HG03565 (cell line): ENCODE measurements at regions not wholly inside any gene's neighbourhood (a gene's known extent, or its start where the extent isn't known, plus 50 kb on each side); places are given as distances from the start of the nearest gene placed in this dataset.
"Not testable (repeated sequence)": the region's sequence is repeated elsewhere in the genome, so short reads cannot be mapped to it uniquely, and the experiment has no call there.

Source experiments
- ATAC-seq: cut with Tn5 transposase; IDR thresholded peaks from one replicate; pipeline ENCODE4 v1.9.1; 2021; ENCODE audit warnings: mild to moderate bottlenecking, moderate library complexity; ENCODE audit not compliant: unreplicated experiment

GRCh38 chr3:162892921-162893793, 1396.5 kb downstream of the OTOL1 start:
- ATAC-seq, result no peak

DNA sequence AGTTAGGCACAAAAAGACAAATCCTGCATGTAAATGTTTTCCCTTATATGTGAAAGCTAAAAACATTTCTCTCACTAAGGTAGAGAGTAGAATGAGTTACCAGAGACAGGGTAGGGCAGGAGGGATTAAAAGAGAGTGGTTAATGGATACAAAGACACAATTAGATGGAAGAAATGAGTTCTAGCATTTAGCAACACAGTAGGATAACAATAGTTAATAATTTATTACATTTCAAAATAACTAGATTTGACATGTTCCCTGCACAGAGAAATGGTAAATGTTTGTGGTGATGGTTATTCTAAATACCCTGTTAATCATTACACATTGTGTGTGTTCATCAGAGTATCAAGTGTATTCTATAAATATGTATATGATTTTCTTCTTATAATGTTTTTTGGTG, 1400.7 kb downstream of the OTOL1 start:
- ATAC-seq, result no peak

DNA sequence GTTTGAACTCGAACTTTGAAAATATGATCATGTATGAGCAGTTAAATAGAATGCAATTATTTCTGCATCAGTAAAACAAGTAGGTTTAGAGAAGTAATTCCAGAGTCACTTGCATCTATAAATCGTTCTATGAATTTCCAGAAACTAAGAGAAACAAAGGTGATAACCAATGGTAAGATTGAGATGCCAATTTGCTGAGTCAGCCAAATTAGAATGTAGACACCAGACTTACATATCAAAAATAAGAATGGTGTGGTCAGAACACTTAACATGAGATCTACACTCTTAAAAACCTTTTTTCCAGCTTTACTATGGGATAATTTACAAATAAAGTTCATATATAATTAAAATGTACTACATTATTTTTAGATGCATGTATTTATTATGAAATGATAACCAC, 1435.9 kb downstream of the OTOL1 start:
- no peak for ATAC-seq

DNA sequence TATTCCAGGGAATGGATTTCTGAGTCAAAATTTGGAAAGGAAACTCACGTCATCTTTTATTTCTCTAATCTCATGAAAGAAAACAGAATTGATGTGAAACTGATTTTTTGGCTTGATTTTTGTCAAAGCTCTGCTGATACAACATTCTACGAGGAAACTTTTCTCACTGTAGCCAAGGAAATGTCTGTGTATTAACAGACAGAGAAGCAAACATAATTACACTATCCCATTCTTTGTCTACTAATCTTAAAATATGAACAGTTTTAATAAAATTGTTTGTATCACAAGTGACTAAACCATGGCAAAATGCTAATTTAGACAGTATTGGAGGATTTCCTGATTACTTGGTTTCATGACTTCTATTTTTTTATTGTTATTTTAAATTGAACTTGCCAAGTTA, 1437.0 kb downstream of the OTOL1 start:
- ATAC-seq, result no peak

DNA sequence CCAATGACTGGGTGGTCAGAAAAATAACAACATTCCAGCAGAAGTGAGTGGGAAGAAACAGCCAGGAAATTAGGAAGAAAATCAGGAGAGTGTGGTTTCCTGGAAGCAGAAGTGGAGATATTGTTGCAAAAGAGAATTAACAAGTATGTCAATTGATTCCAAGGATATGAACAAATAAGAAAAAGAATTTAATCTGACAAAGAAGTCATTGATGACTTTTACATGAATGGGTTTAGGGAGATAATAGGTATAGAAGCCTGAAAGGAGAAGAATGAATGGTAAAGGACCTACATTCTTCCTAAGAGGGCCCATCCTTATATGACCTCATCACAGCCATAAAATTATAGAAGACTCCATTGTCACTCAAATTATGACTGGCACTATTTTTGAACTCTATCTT, 1440.1 kb downstream of the OTOL1 start:
- no peak for ATAC-seq

DNA sequence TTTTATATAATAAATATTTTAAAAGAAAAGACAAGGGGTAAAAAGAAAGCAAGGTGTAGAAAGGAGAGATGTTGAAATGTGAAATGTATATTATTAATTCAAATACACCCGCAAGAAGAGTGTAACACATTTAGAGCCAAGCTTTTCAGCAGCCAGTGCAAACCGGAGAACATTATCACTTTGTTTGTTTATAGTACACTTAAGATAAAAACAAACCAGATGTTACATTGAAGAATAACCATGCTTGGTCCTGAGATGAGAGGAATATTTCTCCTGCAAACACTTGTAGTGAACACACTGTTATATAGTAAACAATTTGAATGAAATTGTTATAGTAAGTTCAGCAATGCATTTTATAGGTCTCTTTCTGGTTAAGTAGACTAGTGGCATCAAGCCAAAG, 1441.5 kb downstream of the OTOL1 start:
- ATAC-seq, result no peak

DNA sequence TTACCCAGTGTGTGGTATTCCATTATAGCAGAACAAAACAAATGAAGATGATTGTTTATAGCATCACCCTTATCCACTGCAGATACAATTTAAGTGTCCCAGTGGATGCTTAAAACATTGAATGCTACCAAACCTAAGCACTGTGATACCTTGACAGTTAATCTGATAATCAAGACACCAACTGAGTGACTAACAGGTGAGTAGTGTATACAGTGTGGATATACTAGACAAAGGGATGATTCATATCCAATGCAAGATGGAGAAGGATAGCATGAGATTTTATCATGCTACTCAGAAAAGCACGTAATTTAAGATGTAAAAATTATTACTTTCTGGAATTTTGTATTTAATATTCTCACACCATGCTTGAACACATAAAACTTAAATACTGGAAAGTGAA, 1449.0 kb downstream of the OTOL1 start:
- ATAC-seq, result no peak

GRCh38 chr3:162956711-162957110, 1460.1 kb downstream of the OTOL1 start:
- no peak for ATAC-seq

GRCh38 chr3:162960269-162960668, 1463.7 kb downstream of the OTOL1 start:
- no peak for ATAC-seq

DNA sequence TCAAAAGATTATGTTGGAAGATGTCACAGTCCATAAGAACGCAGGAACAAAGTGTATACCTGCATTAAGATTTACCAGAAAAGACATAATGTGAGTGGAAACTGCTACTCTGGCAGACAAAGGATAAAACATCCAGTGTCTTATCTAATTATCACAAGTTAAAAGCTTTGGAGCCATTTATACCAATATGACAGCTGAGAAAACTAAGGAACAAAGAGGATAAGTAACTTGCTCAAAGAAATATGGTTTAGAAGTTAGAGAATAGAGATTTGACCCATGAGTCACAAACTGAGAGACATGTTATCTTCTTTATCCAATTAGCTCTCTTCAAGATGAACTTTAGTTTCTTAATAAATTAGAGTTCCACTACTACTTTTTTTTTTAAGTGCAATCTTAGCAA, 1473.7 kb downstream of the OTOL1 start:
- ATAC-seq, result no peak

- no peak for ATAC-seq
Observed at GRCh38 chr3:162971715-162972114, 1475.1 kb downstream of the OTOL1 start.

DNA sequence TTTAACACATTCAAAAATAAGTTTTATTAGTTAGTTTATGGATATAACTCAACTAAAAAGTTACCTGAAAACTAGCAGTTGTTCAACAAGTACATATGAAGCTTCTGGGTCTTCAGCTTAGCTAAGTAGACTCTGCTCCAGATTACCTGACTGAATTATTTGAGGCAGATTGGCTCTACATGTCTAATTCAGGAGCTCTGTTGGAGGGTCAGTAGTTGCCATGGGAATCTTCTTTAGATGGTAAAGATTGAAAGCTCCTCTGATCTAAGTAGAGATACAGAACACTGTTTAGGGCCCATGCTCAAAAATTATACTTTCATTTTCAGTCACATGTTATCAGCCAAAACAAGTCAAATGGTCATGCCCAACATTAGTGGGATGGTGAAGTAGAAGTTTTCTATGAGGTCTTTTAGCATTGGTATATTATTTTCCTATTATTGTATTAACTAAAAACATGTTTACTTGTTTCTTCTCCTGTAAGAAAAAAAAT, 1476.9 kb downstream of the OTOL1 start:
- ATAC-seq, result no peak

GRCh38 chr3:162978136-162978535, 1481.5 kb downstream of the OTOL1 start:
- no peak for ATAC-seq

- ATAC-seq, result no peak
Observed at GRCh38 chr3:162984746-162985145, 1488.1 kb downstream of the OTOL1 start.

DNA sequence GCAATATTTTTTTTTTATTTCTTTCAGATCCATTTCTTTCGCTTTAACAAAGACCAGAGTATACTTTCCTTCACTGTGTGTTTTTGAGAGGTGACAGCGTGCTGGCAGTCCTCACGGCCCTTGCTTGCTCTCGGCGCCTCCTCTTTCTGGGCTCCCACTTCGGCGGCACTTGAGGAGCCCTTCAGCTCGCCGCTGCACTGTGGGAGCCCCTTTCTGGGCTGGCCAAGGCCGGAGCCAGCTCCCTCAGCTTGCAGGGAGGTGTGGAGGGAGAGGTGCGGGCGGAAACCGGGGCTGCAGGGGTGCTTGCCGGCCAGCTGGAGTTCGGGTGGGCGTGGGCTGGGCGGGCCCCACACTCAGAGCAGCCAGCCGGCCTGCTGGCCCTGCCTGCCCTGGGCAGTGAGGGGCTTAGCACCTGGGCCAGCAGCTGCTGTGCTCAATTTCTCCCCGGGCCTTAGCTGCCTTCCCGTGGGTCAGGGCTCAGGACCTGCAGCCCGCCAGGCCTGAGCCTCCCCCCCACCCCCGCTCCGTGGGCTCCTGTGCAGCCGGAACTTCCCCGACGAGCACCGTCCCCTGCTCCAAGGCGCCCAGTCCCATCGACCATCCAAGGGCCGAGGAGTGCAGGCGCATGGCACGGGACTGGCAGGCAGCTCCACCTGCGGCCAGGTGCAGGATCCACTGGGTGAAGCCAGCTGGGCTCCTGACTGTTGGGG, 1490.6 kb downstream of the OTOL1 start:
- ATAC-seq, result not testable (repeated sequence)

DNA sequence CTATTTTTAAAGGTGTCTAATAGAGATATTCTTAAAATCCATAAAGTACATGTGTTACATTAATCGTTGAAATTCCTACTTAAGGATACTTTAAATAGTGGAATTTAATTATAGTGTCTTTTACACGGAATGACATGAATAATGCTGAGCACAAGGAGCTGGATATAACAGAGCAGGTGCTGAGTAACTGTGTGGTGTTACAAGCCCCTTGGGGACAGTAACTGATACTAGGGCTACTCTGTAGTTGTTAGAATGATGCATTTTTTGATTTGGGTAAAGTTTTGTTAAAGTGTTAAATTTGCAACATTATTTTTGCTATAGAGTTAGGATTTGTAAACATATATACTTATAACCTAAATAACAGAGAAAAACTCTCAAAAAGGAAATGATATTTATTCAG, 1496.1 kb downstream of the OTOL1 start:
- no peak for ATAC-seq

GRCh38 chr3:162994165-162994564, 1497.6 kb downstream of the OTOL1 start:
- no peak for ATAC-seq

- ATAC-seq, result no peak
Observed at GRCh38 chr3:162996368-162996767, 1499.8 kb downstream of the OTOL1 start.

GRCh38 chr3:162998205-162998604, 1501.6 kb downstream of the OTOL1 start:
- ATAC-seq, result no peak

- no peak for ATAC-seq
Observed at GRCh38 chr3:163011596-163011995, 1515.0 kb downstream of the OTOL1 start.

DNA sequence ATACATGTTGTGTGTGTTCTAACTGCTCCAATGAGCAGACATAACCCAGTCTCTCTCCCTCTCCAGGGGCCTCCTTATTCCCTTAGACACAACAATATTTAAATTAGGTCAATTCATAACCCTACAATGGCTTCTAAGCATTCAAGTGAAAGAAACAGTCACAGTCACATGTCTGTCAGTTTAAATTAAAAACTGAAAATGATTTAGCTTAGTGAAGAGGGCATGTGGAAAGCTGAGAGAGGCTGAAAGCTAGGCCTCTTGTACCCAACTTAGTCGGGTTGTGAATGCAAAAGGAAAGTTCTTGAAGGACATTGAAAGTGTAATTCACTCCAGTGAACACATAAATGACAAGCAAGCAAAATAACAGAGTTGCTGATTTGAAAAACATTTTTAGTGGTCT, 1519.6 kb downstream of the OTOL1 start:
- no peak for ATAC-seq

- ATAC-seq, result no peak
Observed at GRCh38 chr3:163018067-163018466, 1521.5 kb downstream of the OTOL1 start.
